ENCODE measurements at regions not wholly inside any gene's neighbourhood (a gene's known extent, or its start where the extent isn't known, plus 50 kb on each side); places are given as distances from the start of the nearest gene placed in this dataset.

DNA sequence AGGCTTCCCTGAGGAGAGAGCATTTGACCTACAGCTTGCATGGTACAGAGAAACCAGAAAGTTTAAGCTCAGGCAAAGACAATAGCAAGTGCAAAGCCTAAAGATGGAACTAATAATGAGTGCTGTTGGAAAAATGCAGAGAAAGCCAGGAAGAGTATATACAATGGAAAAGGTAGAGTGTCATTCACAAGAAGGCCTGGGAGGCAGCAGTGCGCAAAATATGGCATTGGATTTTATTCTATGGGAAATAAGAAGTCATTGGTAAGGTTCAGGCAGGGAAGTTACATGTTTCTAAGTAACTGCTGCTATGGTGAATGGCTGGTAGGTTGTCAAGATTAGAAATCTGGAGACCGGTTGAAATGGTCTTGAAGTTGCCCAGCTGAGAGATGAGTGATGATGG, 2167.3 kb upstream of the CELF4 start:
- Histone ChIP-seq H3K9me3 (replicated peaks; ENCODE audit: control insufficient read depth, insufficient read depth, low read length) (no peaks in the 10 kb centered on the region), H3K4me3 (replicated peaks in 1 of 3; ENCODE audit: insufficient read depth in 1 of 3, low read depth in 1 of 3, low read length in 3 of 3) (no peak overlapping the region), H3K9ac (replicated peaks; ENCODE audit: extremely low read depth, insufficient read depth, low read length) (no peak overlapping the region), H3K27me3 (ENCODE audit: control insufficient read depth in 2 of 2, insufficient read depth in 2 of 2, low read length in 2 of 2) (no peaks in the 10 kb centered on the region), H4K20me1 (replicated peaks; ENCODE audit: control insufficient read depth, extremely low read depth, insufficient read depth, low read length) (no peaks in the 10 kb centered on the region), H3K79me2 (ENCODE audit: control insufficient read depth, insufficient read depth, low read length) (no peaks in the 10 kb centered on the region), H2AFZ (ENCODE audit: low read depth, low read length) (no peak overlapping the region), H3K4me2 (ENCODE audit: insufficient read depth, low read length) (no peak overlapping the region), H3K4me1 (ENCODE audit: control insufficient read depth, extremely low read depth, insufficient read depth, low read length) (no peaks in the 10 kb centered on the region), H3K27ac (ENCODE audit: insufficient read depth, low read depth, low read length) (no peak overlapping the region), H3K9me1 (replicated peaks; ENCODE audit: control insufficient read depth, extremely low read depth, insufficient read depth, low read length) (no peaks in the 10 kb centered on the region), H3K36me3 (ENCODE audit: control insufficient read depth in 2 of 2, extremely low read depth in 1 of 2, insufficient read depth in 2 of 2, low read length in 2 of 2) (no peaks in the 10 kb centered on the region)
- intact Hi-C loops (cut with micrococcal nuclease) = no loop called here
- TF ChIP-seq POLR2AphosphoS5 (IDR thresholded peaks at IDR 0.05; ENCODE audit: insufficient read depth, low read depth, low read length) = no peak
- TF ChIP-seq, protein P1, sequence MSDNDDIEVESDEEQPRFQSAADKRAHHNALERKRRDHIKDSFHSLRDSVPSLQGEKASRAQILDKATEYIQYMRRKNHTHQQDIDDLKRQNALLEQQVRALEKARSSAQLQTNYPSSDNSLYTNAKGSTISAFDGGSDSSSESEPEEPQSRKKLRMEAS (IDR thresholded peaks at IDR 0.05; ENCODE audit: insufficient read depth, insufficient read length) = no peak
- TF ChIP-seq, protein P2, sequence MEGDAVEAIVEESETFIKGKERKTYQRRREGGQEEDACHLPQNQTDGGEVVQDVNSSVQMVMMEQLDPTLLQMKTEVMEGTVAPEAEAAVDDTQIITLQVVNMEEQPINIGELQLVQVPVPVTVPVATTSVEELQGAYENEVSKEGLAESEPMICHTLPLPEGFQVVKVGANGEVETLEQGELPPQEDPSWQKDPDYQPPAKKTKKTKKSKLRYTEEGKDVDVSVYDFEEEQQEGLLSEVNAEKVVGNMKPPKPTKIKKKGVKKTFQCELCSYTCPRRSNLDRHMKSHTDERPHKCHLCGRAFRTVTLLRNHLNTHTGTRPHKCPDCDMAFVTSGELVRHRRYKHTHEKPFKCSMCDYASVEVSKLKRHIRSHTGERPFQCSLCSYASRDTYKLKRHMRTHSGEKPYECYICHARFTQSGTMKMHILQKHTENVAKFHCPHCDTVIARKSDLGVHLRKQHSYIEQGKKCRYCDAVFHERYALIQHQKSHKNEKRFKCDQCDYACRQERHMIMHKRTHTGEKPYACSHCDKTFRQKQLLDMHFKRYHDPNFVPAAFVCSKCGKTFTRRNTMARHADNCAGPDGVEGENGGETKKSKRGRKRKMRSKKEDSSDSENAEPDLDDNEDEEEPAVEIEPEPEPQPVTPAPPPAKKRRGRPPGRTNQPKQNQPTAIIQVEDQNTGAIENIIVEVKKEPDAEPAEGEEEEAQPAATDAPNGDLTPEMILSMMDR (IDR thresholded peaks at IDR 0.05; ENCODE audit: extremely low read depth in 1 of 2, insufficient read depth in 1 of 2, low read depth in 1 of 2, low read length in 2 of 2) = no peak
- no peak for FAIRE-seq
- POLR2A ChIA-PET = no interaction called here
- no peak for DNase-seq (ENCODE audit: low read depth, low spot score)
- dilution Hi-C loops (cut with MboI; ENCODE audit: extremely low pct_ligation_motif_present, low sequenced_read_pairs) = no loop called here
- CTCF ChIA-PET = no interaction called here
- no TSS peak for BruUV-seq (replicated peaks)

DNA sequence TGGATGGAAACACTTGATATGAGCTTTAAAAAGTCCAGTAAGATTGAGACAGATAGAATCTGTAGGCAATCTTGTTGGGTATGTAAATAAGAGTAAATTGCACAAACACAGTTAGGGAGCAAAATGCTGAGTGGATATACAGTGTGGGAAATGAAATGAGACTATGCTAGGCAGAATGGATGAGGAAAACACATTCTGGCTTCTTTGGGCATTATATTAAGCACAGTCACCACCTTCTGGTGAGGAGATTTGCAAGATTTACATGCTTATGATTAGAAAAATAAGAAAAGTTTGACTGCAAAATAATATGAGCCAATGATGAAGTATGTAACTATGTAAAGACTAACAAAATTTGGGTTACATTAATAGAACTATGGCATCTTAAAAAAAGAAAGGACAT, 2165.0 kb upstream of the CELF4 start:
- ChIA-PET CTCF (interaction anchor here (0.8 kb wide), 1 partner anchor 30 kb away, joined by 3 read pairs; no protein-coding TSS in a partner anchor), POLR2A (no interaction called here)
- H3K4me2 ChIP-seq (ENCODE audit: insufficient read depth, low read length) = no peak overlapping the region
- no TSS peak for BruUV-seq (replicated peaks)
- intact Hi-C loops (cut with micrococcal nuclease) (no loop called here), dilution Hi-C loops (cut with MboI; ENCODE audit: extremely low pct_ligation_motif_present, low sequenced_read_pairs) (no loop called here)
- H3K79me2 ChIP-seq (ENCODE audit: control insufficient read depth, insufficient read depth, low read length) = no peaks in the 10 kb centered on the region
- no peaks in the 10 kb centered on the region for H3K4me1 ChIP-seq (ENCODE audit: control insufficient read depth, extremely low read depth, insufficient read depth, low read length)
- DNase-seq (ENCODE audit: low read depth, low spot score) (no peak), FAIRE-seq (no peak)
- no peaks in the 10 kb centered on the region for H3K9me1 ChIP-seq (replicated peaks; ENCODE audit: control insufficient read depth, extremely low read depth, insufficient read depth, low read length)
- no peak overlapping the region for H3K4me3 ChIP-seq (replicated peaks in 1 of 3; ENCODE audit: insufficient read depth in 1 of 3, low read depth in 1 of 3, low read length in 3 of 3)
- no peaks in the 10 kb centered on the region for H4K20me1 ChIP-seq (replicated peaks; ENCODE audit: control insufficient read depth, extremely low read depth, insufficient read depth, low read length)
- H3K9ac ChIP-seq (replicated peaks; ENCODE audit: extremely low read depth, insufficient read depth, low read length) = no peak overlapping the region
- H3K9me3 ChIP-seq (replicated peaks; ENCODE audit: control insufficient read depth, insufficient read depth, low read length) = no peaks in the 10 kb centered on the region
- TF ChIP-seq GATA2 (IDR thresholded peaks at IDR 0.05; ENCODE audit: insufficient read depth, insufficient read length, low read depth, low read length) (no peak), MYC (IDR thresholded peaks at IDR 0.05; ENCODE audit: low read depth, low read length) (no peak)
- TF ChIP-seq, protein P2 (IDR thresholded peaks at IDR 0.05; ENCODE audit: extremely low read depth in 1 of 2, insufficient read depth in 1 of 2, low read depth in 1 of 2, low read length in 2 of 2) = no peak
- TF ChIP-seq, protein P1 (IDR thresholded peaks at IDR 0.05; ENCODE audit: insufficient read depth, insufficient read length) = no peak
- H3K36me3 ChIP-seq (ENCODE audit: control insufficient read depth in 2 of 2, extremely low read depth in 1 of 2, insufficient read depth in 2 of 2, low read length in 2 of 2) = no peaks in the 10 kb centered on the region
- H3K27me3 ChIP-seq (ENCODE audit: control insufficient read depth in 2 of 2, insufficient read depth in 2 of 2, low read length in 2 of 2) = no peaks in the 10 kb centered on the region
- H3K27ac ChIP-seq (ENCODE audit: insufficient read depth, low read depth, low read length) = no peak overlapping the region
- H2AFZ ChIP-seq (ENCODE audit: low read depth, low read length) = no peak overlapping the region

Measured in endothelial cell of umbilical vein (primary cell).